GM19438 (cell line): ENCODE measurements at regions not wholly inside any gene's neighbourhood (a gene's known extent, or its start where the extent isn't known, plus 50 kb on each side); places are given as distances from the start of the nearest gene placed in this dataset.
"Not testable (repeated sequence)": the region's sequence is repeated elsewhere in the genome, so short reads cannot be mapped to it uniquely, and the experiment has no call there.

Experiments used
- ATAC-seq: cut with Tn5 transposase; IDR thresholded peaks from one replicate; pipeline ENCODE4 v1.9.1; 2021; ENCODE audit warnings: low read depth; ENCODE audit not compliant: unreplicated experiment

DNA sequence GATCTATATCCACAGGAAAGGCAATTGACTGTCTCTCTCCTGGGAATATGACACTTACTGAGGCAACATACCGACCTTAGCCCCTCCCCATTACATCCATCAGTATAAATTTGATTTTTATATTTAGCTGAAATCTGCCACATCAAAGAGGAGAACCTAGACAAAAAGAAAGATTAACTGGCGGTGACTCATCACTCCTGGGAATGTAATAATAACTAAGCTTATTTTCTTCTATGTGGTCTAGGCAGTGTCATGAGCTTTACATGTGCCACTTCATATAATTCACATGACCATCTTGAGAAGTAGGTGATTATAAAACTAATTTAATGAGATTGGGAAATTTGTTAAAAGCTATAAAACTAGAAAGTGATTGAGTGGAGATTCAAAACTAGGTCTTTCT, 520.0 kb upstream of the HS3ST5 start:
- ATAC-seq = no peak

DNA sequence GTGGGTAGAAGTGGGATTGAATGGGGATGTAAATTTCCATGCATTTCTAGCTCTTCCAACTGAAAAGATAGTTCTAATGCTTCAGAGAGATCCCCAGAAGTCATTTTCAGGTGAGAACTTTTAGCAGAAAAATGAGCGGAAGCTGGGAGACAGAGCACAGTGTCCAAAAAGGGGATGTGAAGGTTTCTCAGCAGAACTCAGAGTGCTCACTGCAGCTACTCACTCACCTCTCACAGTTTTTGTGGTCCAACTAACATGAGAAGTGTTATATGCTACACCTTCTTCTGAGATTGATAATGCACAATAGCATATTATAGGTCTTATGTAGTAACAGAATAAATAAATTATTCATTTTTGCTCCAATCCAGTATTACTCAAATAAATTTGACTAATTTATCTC, 519.2 kb upstream of the HS3ST5 start:
- no peak for ATAC-seq

DNA sequence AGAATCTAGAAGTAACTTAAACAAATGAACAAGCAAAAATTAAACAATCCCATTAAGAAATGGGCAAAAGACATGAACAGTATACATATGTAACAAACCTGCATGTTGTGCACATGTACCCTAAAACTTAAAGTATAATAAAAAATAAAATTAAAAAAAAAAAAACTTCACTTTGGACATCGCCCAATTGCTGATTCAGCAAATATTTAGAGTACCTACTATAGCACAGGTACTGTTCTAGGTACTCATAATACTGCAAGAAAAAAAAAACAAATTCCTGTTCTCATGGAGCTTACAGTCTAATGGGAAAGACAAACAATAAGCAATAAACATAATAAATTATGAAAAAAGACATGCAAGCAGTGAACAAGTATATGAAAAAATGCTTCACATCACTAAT, 501.5 kb upstream of the HS3ST5 start:
- no peak for ATAC-seq

DNA sequence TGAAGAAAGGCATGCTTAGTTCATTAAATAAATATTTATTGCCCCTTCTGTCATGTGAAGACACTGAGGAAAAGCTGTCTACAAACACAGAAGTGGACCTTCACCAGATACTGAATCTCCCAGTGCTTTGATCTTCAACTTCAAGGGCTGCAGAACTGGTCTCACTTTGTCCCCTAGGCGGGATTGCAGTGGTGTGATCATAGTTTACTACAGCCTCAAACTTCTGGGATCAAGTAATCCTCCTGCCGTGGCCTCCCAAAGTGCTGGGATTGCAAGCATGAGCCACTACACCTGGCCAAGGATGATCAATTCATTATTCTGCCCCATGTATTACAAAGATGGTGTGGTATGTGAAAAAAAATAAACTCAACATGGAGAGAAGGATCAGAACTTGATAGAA, 496.2 kb upstream of the HS3ST5 start:
- no peak for ATAC-seq

DNA sequence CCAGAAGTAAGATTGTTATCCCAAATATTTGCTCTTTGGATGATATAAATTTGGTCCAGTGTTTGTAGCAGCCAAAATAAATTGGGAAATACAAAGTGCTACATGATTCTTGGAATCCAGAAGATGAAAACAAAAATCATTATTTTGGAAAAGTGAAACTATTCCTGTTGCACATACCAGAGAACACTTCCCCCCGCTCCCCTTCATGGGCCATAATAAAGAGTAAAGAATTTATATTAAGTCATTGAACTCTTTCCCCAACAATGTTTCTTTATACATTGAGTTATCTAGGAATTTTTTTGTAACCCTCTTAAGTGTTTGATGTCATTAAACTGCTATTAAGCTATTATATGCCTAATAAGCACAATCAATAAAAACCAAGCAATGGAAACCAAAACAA, 490.4 kb upstream of the HS3ST5 start:
- ATAC-seq = no peak

DNA sequence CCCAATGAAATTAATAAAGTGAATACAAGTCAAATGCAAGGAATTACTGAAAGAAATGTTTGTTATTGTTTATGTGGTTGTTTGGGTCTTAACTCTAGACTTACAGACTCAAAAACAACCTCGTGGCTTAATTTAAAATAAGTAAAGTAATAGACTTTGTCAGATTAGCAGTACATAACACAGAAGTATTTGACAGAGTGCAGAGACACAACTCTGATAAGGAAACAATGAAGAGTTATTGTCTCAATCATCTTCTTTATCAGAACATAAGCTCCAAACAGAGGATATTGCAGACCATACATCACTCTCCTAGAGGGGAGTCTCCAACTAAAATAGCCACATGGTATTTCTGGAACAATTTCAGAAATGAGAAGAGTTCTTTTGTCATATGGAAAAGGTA, 487.7 kb upstream of the HS3ST5 start:
- ATAC-seq = no peak

DNA sequence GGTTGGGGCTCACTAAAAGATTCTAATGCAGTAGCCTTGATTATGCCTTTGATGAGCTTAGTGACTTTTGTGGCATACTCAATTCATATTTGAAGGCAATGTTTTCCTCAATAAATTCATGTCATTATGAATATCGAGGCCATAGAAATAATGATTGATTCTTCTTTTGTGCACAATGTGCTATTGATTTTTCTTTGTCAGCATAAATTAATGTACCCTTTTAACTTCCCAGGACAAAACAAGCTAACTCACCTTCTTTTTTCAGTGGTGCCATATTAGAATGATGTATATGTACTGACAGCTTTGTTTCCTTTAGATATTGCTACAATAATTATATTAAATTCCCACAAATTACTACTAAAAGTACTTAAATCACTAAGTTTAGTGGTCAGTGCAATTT, 484.3 kb upstream of the HS3ST5 start:
- ATAC-seq = no peak

DNA sequence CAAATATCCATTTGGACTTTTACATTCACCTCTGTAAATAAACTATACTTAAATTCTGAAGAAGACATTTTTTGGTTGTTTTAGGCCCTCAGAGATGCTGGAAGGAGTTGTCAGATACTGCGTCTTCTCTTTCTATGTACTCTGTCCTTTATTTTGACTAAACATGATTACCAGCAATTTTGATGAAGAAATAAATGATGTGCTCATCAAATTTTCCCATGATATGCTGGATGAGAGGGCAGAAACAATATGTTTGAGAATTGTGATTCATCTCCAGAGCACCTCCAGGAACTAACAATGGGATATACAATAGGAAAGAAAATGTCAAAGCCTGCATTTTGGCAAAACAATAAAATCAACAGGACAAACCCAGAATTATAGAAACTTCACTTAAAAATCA, 481.6 kb upstream of the HS3ST5 start:
- no peak for ATAC-seq

DNA sequence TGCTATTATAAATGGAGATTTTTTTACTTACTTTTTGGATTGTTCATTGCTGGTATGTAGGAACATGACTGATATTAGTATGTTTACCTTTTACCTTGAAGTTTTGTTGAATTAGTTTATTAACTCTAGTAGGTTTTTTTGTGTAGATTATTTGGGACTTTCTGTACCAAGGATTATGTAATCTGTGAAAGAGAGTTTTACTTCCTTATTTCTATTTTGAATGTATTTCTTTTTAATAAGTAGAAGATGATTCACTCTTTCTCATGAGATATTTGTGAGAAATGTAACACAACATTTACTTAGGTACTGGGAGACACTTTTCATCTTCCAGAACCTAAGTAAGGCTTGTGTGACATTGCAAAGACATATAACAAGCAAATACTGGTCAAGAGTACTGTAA, 473.9 kb upstream of the HS3ST5 start:
- no peak for ATAC-seq

DNA sequence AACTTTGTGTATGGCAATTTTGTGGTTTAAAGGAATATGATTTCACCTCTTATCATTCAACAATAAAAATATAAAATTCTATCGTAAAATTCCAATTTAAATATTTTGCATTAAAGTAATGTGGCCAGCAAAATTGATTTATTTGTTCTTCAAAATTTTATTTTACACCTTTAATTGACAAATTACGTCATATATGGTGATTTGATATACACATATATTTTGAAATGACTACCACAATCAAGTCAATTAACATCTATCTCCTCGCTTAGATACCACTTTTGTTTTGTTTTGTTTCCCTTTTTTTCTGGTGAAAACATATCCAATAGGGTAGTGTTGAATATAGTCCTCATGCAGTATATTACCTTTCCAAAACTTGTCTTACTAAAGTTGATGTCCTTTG, 467.6 kb upstream of the HS3ST5 start:
- ATAC-seq = no peak

DNA sequence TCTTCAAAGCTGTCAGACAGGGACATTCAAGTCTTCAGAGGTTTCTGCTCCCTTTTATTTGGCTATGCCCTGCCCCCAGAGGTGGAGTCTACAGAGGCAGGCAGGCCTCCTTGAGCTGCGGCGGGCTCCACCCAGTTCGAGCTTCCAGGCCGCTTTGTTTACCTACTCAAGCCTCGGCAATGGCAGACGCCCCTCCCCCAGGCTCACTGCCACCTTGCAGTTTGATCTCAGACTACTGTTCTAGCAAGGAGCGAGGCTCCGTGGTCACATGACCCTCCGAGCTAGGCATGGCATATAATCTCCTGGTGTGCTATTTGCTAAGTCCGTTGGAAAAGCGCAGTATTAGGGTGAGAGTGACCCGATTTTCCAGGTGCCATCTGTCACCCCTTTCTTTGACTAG, 462.6 kb upstream of the HS3ST5 start:
- ATAC-seq = not testable (repeated sequence)

DNA sequence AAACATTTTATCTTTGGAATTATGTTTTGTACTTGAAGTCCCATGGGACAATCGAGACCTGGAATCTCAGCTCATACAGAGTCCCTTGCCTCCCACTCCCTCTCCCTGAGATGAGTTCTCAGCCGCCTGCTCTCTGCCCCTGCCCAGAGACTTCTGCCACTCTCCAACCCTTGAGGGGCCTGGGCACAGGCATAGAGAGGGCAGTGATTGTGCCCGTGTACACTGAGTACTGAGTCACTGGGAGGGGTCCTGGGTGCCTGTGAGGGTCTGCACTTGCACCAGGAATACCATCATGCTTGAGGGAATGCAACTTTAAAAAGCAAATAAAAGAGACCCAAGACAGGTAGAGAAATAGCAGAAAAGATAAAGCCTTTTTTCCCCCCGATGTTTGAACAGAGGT, 453.8 kb upstream of the HS3ST5 start:
- ATAC-seq = no peak

DNA sequence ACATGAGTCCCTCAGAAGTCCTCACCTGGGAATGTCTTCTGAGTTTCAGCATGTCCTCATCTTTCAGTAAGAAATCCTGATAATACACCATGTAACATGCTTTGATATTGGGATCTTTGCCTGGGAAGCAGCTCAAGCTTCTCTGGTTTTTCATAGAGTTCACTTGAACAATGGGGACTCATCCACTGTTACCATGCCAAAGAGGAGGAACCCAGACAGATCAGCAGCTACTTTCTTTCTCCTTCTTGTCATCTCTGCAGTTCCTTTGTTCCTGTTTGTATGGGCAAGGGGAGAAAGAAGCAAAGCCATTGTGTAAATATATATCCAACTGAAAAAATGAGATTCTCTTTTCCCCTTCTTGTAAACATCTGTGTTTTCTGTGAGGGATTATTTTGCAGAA, 450.6 kb upstream of the HS3ST5 start:
- no peak for ATAC-seq

DNA sequence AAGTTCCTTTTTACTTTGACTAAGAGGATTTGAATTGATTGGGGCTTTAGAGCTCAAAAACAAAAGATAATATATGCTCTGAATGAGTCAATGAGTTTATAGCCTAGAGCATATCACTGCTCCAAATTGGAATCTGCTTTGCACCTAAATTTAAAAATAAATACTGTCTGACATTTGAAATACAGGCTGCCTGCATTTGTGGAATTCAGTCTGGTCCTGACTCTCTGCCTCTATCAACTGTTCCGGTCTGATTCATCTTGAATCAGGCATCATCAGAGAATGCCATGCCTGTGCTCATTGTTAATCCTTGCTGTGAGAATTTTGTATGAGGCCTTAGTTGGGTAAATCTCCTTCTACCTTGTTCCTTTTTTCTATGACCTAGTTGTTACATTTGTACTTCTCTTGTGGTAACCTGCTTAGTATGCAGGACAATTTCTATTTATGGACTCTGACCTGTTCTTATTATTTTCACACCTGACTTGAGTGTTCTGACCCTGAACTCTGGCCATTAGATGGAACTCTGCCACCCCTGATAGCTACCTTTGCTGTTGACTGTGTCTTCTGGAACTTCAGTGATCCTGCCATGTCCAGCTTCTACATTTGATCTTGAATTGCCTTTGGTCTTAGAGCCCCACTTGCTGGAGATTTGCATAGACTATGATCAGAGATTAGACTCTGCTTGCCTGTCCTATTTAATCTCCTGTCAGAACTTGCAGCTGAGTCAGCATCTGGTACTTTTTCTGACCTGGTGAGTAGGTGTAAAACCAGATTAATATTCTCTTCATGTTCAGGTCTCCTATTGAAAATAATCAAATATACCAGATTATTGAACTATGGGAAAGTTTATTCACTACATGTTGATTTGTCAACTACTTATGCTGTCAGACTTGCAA, 442.7 kb upstream of the HS3ST5 start:
- no peak for ATAC-seq

DNA sequence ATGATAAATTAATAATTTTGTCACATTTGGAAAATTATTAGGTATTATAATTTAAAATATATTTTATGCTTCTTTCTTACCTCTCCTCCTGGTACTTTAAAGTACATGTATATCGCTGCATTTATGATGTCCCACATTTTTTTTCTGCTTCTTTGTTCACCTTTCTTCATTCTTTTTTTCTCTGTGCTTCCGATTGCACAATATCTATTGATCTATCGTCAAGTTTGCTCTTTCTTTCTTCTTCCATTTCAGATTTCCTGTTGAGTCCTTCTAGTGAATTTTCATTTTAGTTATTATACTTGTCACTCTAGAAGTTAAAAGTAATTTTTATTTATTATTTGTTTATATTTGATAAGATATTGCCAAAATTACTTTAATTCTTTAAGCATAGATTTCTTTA, 441.0 kb upstream of the HS3ST5 start:
- ATAC-seq = no peak

DNA sequence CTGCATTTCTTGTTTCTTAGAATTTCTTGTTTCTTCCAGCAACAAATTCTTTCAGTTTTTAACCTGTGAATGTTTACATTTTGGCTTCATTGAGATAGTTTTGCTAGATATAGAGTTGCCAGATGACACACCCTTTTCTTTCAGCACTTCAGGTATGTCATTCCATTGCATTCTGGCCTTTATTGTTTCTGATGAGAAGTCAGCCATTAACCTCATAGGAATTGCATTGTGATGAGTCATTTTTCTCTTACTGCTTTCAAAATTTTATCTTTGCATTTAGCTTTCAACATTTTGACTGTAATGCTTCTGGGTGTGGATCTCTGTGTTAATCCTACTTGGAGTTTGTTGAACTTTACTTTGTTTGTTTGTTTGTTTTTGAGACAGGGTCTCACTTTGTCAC, 440.3 kb upstream of the HS3ST5 start:
- ATAC-seq = no peak

DNA sequence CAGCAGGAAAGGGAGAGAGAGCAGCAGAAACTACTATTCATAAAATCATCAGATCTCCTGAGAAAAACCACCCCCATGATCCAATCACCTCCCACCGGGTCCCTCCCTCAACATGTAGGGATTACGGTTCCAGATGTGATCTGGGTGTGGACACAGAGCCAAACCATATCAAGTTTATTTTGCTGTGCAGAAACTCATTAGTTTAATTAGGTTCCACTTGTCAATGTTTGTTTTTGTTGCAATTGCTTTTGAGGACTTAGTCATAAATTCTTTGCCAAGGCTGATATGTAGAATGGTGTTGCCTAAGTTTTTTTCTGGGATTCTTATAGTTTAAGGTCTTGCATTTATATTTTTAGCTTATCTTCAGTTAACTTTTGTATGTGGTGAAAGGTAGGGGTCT, 422.0 kb upstream of the HS3ST5 start:
- ATAC-seq = no peak

DNA sequence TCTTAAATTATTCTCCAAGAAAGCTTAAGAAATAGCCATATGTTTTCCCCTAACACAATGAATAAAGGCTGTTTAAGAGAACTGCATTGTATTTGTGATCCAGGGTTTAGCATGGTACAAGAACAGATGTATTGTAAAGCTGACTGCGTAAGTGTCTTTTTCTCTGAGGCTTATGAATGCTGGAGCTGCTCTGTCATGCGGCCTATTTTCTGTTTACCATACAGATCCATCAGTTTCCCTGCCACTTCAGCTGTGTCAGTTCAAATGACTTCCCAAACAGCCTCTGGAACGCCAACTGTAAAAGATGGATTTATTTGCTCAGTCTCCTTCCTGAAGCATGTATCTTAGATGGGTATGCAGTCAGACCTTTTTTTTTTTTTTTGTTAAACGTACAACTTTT, 419.3 kb upstream of the HS3ST5 start:
- ATAC-seq = no peak

DNA sequence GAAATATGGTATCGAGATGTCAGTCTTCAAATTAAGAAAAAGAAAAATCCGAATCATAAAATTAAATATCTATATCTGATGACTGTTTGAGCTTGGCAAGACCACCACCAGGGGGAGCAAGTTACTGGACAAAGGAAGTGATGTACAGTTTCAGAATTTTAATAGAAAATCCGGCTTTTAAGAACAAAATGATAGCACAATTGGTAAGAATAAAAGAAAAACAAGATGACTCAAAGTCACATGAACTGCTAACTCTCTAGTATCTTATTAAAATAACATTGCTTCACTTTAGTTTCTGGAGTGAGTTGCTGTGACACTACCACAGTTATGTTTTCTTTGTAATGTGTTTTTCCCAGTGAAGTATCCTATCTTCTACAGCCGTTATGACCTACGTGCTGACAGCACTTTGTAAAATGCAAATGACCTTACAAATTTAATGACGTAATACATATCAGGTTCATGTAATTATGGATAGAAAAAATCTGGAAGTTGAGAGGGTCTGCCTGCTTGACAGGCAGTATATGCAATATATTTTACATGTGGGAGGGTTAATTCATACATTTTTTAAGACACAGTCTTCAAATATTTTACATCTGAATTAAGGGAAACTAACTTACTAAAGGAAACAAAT, 405.3 kb upstream of the HS3ST5 start:
- no peak for ATAC-seq

DNA sequence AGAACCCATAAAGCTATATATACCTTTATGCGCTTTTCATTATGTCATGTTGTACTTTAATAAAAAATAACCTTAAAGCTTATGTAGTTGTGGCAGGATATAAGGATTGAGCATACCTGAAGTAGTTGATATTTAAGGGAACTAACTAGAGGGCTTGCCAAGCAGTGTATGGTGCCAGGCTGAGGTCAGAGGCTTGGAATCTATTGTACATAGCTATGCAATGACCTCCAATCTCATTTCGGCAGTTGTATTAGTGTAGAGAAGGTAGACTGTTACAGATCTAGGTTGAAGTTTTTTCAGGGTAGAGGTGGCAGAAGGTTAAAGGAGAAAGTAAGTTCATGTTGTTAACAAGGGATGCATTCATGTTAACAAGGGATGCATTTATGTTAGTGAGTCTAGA, 397.7 kb upstream of the HS3ST5 start:
- no peak for ATAC-seq

DNA sequence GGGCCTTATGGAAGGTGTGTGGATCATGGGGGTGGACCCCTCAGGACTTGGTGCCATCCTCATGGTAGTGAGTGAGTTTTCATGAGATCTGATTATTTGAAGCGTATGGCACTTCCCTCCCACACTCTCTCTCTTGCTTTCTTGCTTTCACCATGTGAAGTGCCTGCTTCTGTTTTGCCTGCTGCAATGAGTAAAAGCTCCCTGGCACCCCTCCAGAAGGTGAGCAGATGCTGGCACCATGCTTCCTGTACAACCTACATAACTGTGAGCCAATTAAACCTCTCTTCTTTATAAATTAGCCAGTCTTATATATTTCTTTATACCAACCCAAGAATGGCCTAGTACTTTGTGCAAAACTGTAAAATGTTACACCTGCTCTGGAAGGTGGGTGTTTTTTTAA, 396.8 kb upstream of the HS3ST5 start:
- no peak for ATAC-seq

DNA sequence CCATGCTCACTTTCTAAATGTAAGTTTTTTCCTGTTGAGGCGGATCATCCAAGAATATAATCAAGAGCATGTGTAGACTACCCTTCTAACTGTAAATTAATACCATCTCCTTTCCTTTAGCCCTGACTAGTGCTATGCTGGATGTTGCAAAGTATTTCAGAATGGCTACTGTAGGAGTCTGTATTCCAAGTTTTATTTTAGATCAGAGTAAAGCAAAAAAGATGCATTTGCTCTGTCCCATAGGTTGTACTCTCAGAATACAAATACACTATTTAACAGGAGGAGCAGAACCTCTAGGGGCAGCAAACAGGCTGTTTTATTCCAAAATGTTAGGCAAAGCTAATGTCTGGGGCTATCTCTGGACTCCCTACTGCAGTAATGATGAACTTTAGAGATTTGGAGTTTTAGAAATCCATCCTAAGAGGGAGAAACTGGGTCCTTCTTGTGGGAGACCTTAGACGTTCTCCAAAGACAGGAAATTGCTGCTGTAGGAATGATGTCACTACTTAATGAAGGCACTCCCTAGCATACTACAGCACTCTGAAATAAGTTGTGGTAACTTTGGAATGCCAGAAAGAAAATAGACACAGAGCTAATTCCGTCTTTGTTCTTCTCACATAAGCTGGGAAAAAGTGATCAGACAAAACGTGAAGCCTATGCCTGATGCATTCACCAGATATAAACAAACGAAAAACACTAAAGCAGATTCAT, 392.4 kb upstream of the HS3ST5 start:
- ATAC-seq = no peak
